ENCODE measurements at regions not wholly inside any gene's neighbourhood (a gene's known extent, or its start where the extent isn't known, plus 50 kb on each side); places are given as distances from the start of the nearest gene placed in this dataset.

DNA sequence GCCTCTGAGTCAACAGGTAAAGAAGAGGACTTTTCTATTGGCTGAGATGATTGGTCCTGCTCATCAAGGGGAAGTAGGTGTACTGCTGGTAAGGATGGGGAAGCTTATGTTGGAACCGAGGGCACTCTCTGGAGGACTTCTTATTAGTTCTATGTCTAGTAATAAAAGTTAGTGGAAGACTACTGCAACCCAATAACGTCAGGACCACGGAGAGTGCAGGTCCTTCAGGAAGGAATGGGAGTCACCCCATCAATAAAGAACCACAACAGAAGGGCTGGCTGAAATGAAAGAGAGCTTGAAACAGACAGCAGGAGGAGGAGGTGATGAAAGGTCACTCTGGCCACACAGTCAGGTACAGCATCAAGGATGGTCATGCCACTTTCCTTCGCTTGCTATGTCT lies 68.8 kb upstream of the PRR23E start:
- H3K4me3 ChIP-seq (ENCODE audit: low read length): no peak overlapping the region
- no peak overlapping the region for H3K4me2 ChIP-seq (ENCODE audit: low read depth, low read length, poor library complexity, severe bottlenecking)
- no peaks in the 10 kb centered on the region for H4K20me1 ChIP-seq (ENCODE audit: insufficient read depth, low read depth, low read length)
- H3K36me3 ChIP-seq (ENCODE audit: insufficient read depth, low read length): no peaks in the 10 kb centered on the region
- no peak overlapping the region for H2AFZ ChIP-seq (ENCODE audit: low read length)
- H3K9me3 ChIP-seq (ENCODE audit: low read length): no peaks in the 10 kb centered on the region
- no peaks in the 10 kb centered on the region for H3K4me1 ChIP-seq (ENCODE audit: low read length)
- DNase-seq: no peak
- H3K27ac ChIP-seq (ENCODE audit: low read length): no peak overlapping the region
- no peaks in the 10 kb centered on the region for H3K9me2 ChIP-seq (replicated peaks; ENCODE audit: insufficient read depth, low read length)
- H3K9ac ChIP-seq (ENCODE audit: low read length): no peak overlapping the region
- H3K79me2 ChIP-seq (ENCODE audit: low read length): no peaks in the 10 kb centered on the region
- no peaks in the 10 kb centered on the region for H3K27me3 ChIP-seq (ENCODE audit: low read length)

- Histone ChIP-seq H3K4me2 (ENCODE audit: low read depth, low read length, poor library complexity, severe bottlenecking) (no peak overlapping the region), H3K79me2 (ENCODE audit: low read length) (no peaks in the 10 kb centered on the region), H3K36me3 (ENCODE audit: insufficient read depth, low read length) (no peaks in the 10 kb centered on the region), H3K9me2 (replicated peaks; ENCODE audit: insufficient read depth, low read length) (no peaks in the 10 kb centered on the region), H3K4me3 (ENCODE audit: low read length) (no peak overlapping the region), H3K9ac (ENCODE audit: low read length) (no peak overlapping the region), H4K20me1 (ENCODE audit: insufficient read depth, low read depth, low read length) (no peaks in the 10 kb centered on the region), H3K27me3 (ENCODE audit: low read length) (no peaks in the 10 kb centered on the region), H3K9me3 (ENCODE audit: low read length) (no peaks in the 10 kb centered on the region), H3K27ac (ENCODE audit: low read length) (no peak overlapping the region), H2AFZ (ENCODE audit: low read length) (no peak overlapping the region), H3K4me1 (ENCODE audit: low read length) (no peaks in the 10 kb centered on the region)
- no peak for DNase-seq
Measured at GRCh38 chr3:127131424-127132170, 61.3 kb upstream of the PRR23E start.

DNA sequence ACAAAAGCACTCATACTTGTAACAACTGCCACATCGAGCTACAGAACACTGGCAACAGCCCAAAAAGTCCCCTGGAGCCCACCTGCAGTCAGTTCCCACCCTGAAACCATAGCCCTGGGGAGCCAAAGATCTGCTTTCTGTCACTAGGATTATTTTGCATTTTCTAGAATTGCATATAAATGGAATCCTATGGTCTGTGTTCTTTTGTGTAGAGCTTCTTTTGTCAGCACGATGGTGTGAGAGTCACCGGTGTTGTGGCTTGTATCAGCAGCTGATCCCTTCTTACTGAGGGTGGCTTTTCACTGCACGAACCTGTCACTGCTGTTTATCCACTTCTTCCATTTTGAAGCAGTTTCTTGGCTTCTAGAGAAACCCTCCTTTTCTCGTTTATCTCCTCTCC lies 60.1 kb upstream of the PRR23E start:
- Histone ChIP-seq H3K36me3 (ENCODE audit: insufficient read depth, low read length) (no peaks in the 10 kb centered on the region), H3K4me3 (ENCODE audit: low read length) (no peak overlapping the region), H3K9ac (ENCODE audit: low read length) (no peak overlapping the region), H3K4me1 (ENCODE audit: low read length) (no peaks in the 10 kb centered on the region), H3K27me3 (ENCODE audit: low read length) (no peaks in the 10 kb centered on the region), H4K20me1 (ENCODE audit: insufficient read depth, low read depth, low read length) (no peaks in the 10 kb centered on the region), H3K9me2 (replicated peaks; ENCODE audit: insufficient read depth, low read length) (no peaks in the 10 kb centered on the region), H2AFZ (ENCODE audit: low read length) (no peak overlapping the region), H3K79me2 (ENCODE audit: low read length) (no peaks in the 10 kb centered on the region), H3K27ac (ENCODE audit: low read length) (no peak overlapping the region), H3K9me3 (ENCODE audit: low read length) (no peaks in the 10 kb centered on the region), H3K4me2 (ENCODE audit: low read depth, low read length, poor library complexity, severe bottlenecking) (no peak overlapping the region)
- DNase-seq: no peak

GRCh38 chr3:127133971-127134370 lies 59.0 kb upstream of the PRR23E start:
- H3K27me3 ChIP-seq (ENCODE audit: low read length): no peaks in the 10 kb centered on the region
- H3K79me2 ChIP-seq (ENCODE audit: low read length): no peaks in the 10 kb centered on the region
- no peak overlapping the region for H3K4me3 ChIP-seq (ENCODE audit: low read length)
- no peak overlapping the region for H3K4me2 ChIP-seq (ENCODE audit: low read depth, low read length, poor library complexity, severe bottlenecking)
- no peaks in the 10 kb centered on the region for H3K9me2 ChIP-seq (replicated peaks; ENCODE audit: insufficient read depth, low read length)
- no peaks in the 10 kb centered on the region for H3K9me3 ChIP-seq (ENCODE audit: low read length)
- H4K20me1 ChIP-seq (ENCODE audit: insufficient read depth, low read depth, low read length): no peaks in the 10 kb centered on the region
- no peak overlapping the region for H3K9ac ChIP-seq (ENCODE audit: low read length)
- no peak for DNase-seq
- no peaks in the 10 kb centered on the region for H3K36me3 ChIP-seq (ENCODE audit: insufficient read depth, low read length)
- H3K27ac ChIP-seq (ENCODE audit: low read length): no peak overlapping the region
- H2AFZ ChIP-seq (ENCODE audit: low read length): no peak overlapping the region
- H3K4me1 ChIP-seq (ENCODE audit: low read length): no peaks in the 10 kb centered on the region

- Histone ChIP-seq H3K4me1 (ENCODE audit: low read length) (no peaks in the 10 kb centered on the region), H2AFZ (ENCODE audit: low read length) (no peak overlapping the region), H3K36me3 (ENCODE audit: insufficient read depth, low read length) (no peaks in the 10 kb centered on the region), H3K4me3 (ENCODE audit: low read length) (no peak overlapping the region), H3K27me3 (ENCODE audit: low read length) (no peaks in the 10 kb centered on the region), H3K79me2 (ENCODE audit: low read length) (no peaks in the 10 kb centered on the region), H3K9me3 (ENCODE audit: low read length) (no peaks in the 10 kb centered on the region), H3K4me2 (ENCODE audit: low read depth, low read length, poor library complexity, severe bottlenecking) (no peak overlapping the region), H3K27ac (ENCODE audit: low read length) (no peak overlapping the region), H4K20me1 (ENCODE audit: insufficient read depth, low read depth, low read length) (no peaks in the 10 kb centered on the region), H3K9ac (ENCODE audit: low read length) (no peak overlapping the region), H3K9me2 (replicated peaks; ENCODE audit: insufficient read depth, low read length) (no peaks in the 10 kb centered on the region)
- DNase-seq: no peak
Measured at GRCh38 chr3:127134466-127134865, 58.5 kb upstream of the PRR23E start.

DNA sequence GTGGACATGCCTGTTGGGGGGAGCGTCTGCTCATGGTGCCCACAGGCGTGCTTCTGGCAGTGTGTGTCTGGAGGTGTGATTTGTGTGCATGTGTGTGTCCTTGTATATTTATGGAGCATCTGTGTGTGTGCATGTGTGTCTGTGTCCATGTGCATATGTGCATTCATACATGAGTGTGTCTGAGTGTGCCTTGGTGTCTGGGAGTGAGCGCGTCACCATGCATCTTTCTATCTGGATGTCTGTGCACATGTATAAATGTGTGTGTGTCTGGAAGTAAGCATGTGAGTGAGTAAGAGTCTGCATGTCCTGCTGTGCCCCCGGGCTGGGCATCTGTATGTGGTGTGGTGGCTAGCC lies 58.1 kb upstream of the PRR23E start:
- DNase-seq: no peak
- Histone ChIP-seq H3K9me3 (ENCODE audit: low read length) (no peaks in the 10 kb centered on the region), H2AFZ (ENCODE audit: low read length) (no peak overlapping the region), H3K4me1 (ENCODE audit: low read length) (no peaks in the 10 kb centered on the region), H3K36me3 (ENCODE audit: insufficient read depth, low read length) (no peaks in the 10 kb centered on the region), H3K79me2 (ENCODE audit: low read length) (no peaks in the 10 kb centered on the region), H3K4me2 (ENCODE audit: low read depth, low read length, poor library complexity, severe bottlenecking) (no peak overlapping the region), H3K9ac (ENCODE audit: low read length) (no peak overlapping the region), H3K27ac (ENCODE audit: low read length) (no peak overlapping the region), H3K4me3 (ENCODE audit: low read length) (no peak overlapping the region), H3K27me3 (ENCODE audit: low read length) (no peaks in the 10 kb centered on the region), H4K20me1 (ENCODE audit: insufficient read depth, low read depth, low read length) (no peaks in the 10 kb centered on the region), H3K9me2 (replicated peaks; ENCODE audit: insufficient read depth, low read length) (no peaks in the 10 kb centered on the region)

DNA sequence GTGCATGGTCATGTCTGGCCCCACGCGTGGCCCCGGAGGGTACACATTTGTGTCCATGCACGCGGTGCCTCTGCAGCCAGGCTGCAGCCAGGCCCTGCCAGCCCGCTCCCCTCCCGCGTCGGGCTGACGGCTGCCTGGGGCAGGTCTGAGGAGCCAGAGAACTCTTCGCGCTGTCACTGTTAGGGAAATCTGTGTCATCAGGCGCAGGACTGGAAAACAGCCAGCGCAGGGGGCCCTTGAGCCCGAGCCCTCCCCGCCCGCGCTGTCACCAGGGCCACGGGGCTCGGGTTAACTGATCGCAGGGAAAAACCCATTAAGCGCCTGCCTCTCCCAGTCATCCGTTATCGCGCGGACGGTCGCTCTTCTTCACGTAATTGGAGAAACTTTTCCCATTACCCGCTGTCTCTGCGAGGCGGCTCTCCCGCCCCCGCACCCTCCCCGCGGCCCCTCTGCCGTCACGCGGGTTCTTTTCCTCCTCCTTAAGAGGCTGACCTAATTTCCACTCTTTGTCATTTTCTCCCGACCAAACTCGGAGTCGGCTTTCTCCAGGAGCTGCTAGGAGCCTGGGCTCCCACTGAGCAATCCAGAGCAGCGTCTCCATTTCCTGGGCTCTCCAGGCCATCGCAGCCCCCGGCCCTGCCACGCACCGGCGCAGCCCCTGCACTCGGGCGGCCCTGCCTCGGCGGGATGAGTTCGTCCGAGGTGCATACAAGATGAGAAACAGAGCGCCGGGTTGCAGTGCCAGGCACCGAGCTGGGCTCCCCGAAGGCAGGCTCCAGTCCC lies 57.5 kb upstream of the PRR23E start:
- no peak overlapping the region for H3K4me2 ChIP-seq (ENCODE audit: low read depth, low read length, poor library complexity, severe bottlenecking)
- no peak overlapping the region for H3K4me3 ChIP-seq (ENCODE audit: low read length)
- H2AFZ ChIP-seq (ENCODE audit: low read length): no peak overlapping the region
- H3K9ac ChIP-seq (ENCODE audit: low read length): no peak overlapping the region
- no peaks in the 10 kb centered on the region for H3K79me2 ChIP-seq (ENCODE audit: low read length)
- no peaks in the 10 kb centered on the region for H3K27me3 ChIP-seq (ENCODE audit: low read length)
- H3K4me1 ChIP-seq (ENCODE audit: low read length): no peaks in the 10 kb centered on the region
- no peaks in the 10 kb centered on the region for H4K20me1 ChIP-seq (ENCODE audit: insufficient read depth, low read depth, low read length)
- H3K36me3 ChIP-seq (ENCODE audit: insufficient read depth, low read length): no peaks in the 10 kb centered on the region
- no peak overlapping the region for H3K27ac ChIP-seq (ENCODE audit: low read length)
- H3K9me2 ChIP-seq (replicated peaks; ENCODE audit: insufficient read depth, low read length): no peaks in the 10 kb centered on the region
- no peaks in the 10 kb centered on the region for H3K9me3 ChIP-seq (ENCODE audit: low read length)
- no peak for DNase-seq

GRCh38 chr3:127136024-127136600 lies 56.8 kb upstream of the PRR23E start:
- DNase-seq: no peak
- Histone ChIP-seq H3K36me3 (ENCODE audit: insufficient read depth, low read length) (no peaks in the 10 kb centered on the region), H3K9me3 (ENCODE audit: low read length) (no peaks in the 10 kb centered on the region), H3K4me2 (ENCODE audit: low read depth, low read length, poor library complexity, severe bottlenecking) (no peak overlapping the region), H4K20me1 (ENCODE audit: insufficient read depth, low read depth, low read length) (no peaks in the 10 kb centered on the region), H3K27ac (ENCODE audit: low read length) (no peak overlapping the region), H3K9me2 (replicated peaks; ENCODE audit: insufficient read depth, low read length) (no peaks in the 10 kb centered on the region), H3K4me1 (ENCODE audit: low read length) (no peaks in the 10 kb centered on the region), H3K79me2 (ENCODE audit: low read length) (no peaks in the 10 kb centered on the region), H2AFZ (ENCODE audit: low read length) (no peak overlapping the region), H3K27me3 (ENCODE audit: low read length) (no peaks in the 10 kb centered on the region), H3K9ac (ENCODE audit: low read length) (no peak overlapping the region), H3K4me3 (ENCODE audit: low read length) (no peak overlapping the region)

Measured in Karpas-422 (cell line).